Frontal cortex (tissue), 3 donors: ENCODE measurements at regions not wholly inside any gene's neighbourhood (a gene's known extent, or its start where the extent isn't known, plus 50 kb on each side); places are given as distances from the start of the nearest gene placed in this dataset.
"Not testable (repeated sequence)": the region's sequence is repeated elsewhere in the genome, so short reads cannot be mapped to it uniquely, and the experiment has no call there.

Source experiments
- DNase-seq, 2 donors: peaks; one replicate each; pipeline ENCODE4 v3.0.0; 2012; ENCODE audit warnings: low spot score in 2 of 2
- FAIRE-seq: peaks from 2 replicates; lab custom pipeline; 2012; peaks lifted over from hg19 to GRCh38; lab: Jason Lieb, UNC
- donor health status: control.
- donor health status: control.
- donor health status: control.

DNA sequence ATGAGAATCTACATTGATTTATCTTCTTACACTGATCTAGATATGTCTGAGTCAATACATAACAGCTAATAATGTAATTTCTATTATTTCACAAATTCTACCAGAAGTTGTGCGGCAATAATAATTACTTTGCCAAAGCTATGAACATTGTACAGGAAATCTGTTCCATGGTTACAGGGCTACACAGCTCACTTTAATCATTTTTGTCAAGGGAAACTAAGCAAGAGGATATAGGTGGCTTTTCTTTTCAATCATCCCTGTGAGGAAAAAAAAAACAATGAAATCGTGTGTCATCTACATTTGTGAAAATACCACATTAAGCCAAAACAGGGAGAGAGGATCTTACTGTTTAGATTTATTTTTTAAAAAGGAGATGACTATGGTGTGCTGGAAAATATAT lies 717.4 kb downstream of the NR2F1-AS1 start:
- DNase-seq: no peak
- FAIRE-seq: no peak

DNA sequence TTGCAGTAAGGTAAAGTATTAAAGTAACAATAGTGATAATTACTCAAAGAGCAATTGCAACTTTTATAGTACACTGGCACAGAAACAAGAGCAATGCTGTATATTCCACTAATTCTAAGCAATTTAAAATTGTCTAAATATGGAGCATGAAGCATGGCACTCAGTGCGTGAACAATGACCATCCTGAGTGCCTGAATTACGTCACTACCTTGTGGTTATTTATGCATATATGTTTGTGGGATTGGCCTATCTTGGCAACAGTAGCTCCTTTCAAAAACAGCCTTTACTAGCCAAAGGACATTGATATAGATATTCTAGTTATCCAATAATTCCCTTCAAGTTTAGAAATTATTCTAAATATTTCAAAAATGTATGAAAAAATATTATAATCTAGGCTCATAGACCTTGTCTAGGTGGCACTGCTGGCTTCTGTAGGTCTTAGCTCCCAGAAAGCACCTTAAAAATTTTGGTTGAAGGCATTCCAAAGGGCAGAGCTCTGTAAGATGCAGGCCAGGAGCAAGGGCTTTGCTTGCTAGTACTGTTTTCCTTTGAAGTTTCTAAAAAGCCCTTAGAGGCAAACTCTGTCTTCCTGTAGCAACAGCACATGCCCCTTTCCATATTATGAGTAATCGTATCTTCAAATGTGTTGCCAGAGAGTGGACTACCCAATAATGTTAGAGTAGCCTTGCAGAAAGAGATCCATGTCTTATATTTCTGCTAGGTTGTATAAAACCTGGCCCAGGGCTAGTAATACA lies 719.3 kb downstream of the NR2F1-AS1 start:
- no peak for FAIRE-seq
- DNase-seq: no peak

DNA sequence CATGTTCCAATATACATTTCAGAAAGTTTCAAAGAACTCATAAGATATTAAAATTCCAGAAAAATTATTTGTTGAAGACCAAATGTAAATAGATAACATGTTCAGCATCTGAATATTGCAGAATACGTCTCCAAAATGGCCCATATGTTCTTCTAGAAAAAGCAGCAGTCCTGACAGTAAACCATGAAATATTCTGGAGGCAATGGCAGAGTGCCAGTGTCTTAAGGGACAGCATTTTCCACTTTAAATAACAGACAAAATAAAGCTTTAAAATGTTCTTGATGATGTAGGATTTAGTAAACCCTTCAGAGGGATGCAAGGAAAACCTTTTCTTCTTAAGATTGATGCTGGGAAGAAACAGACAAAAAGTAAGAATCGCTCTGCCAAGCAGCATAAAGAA lies 721.0 kb downstream of the NR2F1-AS1 start:
- DNase-seq: no peak
- no peak for FAIRE-seq

DNA sequence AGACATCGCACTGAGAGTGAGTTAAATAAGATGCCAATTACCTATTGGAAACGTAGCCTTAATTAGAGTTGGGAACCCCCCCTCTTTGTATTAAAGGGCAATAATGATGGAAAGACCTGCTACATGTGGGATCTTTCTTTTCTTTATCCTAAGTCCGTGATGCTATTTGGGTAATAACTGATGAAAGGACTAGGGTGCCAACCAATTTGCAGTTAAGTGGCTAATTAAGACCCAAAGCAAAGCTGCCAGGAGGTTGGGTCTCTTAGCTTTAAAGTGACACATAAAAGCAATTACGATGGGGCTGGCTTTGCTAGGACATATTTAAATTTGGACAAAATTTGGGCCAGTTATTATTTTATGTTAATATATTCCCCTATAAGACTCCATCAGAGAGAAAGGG lies 728.8 kb downstream of the NR2F1-AS1 start:
- FAIRE-seq (no peak), DNase-seq (no peak)

DNA sequence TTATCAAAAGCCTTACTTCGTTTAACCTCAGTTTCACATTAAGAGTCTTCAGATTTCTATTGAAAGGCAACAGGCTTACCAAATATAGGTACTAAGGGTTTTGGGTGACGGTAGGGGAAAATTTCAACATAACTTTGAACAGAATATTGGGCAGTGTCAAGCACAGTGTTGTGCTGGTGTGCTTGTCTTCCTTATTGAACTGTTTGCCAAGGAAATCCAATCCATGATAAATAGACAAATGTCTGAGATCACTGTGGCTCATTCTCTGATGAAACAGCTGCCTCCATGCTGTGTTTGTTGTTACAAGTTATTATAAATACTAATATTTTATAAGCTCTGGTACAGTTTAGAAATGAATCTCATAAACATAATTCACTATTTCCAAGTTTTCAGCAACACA lies 730.1 kb downstream of the NR2F1-AS1 start:
- DNase-seq: no peak
- no peak for FAIRE-seq

DNA sequence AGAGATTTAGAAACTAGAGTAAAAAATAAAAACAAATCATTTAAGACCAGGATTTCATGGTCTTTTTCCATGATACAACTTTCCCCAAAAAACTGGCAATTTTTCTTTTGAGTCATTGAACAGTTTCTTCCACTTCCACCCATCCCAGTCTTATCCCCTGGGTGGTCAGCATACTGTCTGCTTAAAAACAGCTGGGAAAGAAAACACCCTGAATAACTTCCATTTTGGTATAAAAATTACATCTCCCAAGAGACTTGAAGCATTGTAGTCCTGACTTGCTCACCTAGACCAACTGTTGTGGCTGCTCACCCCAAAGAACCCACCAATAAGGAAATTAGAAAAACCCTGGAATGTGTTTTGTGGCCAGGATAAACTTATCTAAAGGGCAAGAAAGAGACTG lies 731.3 kb downstream of the NR2F1-AS1 start:
- FAIRE-seq: no peak

DNA sequence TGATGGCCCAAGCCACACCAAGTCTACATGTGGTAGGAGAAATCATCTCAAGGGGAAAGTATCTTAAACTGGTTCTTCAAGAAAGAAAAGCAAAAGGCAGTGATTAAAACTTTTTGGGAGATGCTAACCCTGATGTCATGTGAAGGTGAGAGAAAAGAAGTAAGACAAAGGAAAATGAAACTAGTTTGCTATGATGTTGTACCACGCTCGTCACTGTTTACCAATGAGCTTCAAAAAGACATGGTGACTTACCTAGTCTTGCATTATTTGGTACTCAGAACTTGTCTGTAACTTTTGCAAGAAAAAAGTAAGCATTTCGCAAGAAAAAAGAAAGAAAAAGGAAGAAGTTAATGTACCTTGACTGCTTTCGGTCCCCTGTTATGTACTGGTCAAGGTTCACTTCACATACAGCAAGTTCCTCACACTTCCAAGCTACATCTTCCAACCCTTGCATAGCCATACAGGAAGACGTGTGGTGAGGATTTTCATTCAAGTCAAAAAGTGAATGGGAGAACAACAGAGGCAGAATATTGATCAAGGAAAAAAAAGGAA lies 739.3 kb downstream of the NR2F1-AS1 start:
- no peak for DNase-seq
- no peak for FAIRE-seq

More for the DNA sequence above, 731.3 kb downstream of the NR2F1-AS1 start:
- no peak for DNase-seq

DNA sequence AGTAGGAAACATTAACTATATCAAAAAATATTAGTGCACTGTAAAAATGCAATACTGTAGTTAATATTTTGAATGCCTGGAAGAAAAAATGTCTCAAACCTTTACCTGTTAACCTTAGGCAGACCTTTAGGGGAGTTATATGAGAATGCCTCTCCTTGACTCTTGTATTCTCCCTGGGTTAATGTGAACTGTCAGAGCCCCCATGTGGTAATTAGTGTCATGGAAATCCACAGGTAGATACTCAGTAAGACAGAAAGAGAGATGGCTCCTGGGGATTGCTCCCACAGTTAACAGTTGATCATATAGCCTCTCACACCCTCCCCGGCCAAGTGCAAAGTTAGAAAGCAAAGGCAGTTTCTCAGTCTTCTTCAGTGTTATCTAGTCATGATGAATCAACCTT lies 742.8 kb downstream of the NR2F1-AS1 start:
- DNase-seq: no peak
- no peak for FAIRE-seq

DNA sequence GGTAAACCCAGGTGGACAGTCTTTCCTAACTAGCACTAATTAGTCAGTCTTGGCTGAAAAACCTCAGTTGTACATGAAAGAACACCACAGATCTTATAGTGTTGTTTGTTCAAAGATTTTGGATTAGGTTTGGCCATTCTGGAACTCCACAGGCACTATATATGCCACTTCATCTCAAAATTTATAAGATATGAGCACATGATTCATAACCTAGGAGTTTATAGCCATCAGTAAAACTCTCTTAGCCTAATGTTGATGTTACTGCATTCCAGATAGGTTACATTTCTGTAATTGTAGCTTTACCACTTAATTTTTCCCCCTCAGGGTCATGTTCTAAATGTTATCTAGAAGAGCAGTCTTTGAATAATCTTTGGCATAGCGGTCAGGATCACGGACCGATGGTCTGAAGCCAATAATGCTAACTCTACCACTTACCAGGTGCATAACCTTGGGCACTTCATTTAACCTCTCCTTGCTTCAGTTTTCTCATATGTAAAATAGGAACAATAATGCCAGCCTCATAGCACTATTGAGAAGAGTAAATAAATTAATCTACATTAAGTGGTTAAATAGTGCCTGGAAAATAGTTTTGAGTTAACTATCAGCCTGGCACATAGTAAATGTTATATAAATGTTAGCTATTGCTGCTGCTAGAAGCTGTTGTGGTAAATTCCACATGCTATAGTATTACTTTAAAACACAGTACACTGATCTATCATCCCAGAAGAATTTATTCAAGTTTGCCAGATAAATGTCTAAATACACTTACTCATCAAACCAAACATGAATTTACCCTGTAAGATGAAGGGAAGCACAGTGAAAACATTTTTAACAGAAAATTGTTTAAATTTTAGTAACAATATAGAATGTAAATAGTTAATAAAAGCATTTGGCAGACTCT lies 743.9 kb downstream of the NR2F1-AS1 start:
- no peak for DNase-seq
- FAIRE-seq: no peak

DNA sequence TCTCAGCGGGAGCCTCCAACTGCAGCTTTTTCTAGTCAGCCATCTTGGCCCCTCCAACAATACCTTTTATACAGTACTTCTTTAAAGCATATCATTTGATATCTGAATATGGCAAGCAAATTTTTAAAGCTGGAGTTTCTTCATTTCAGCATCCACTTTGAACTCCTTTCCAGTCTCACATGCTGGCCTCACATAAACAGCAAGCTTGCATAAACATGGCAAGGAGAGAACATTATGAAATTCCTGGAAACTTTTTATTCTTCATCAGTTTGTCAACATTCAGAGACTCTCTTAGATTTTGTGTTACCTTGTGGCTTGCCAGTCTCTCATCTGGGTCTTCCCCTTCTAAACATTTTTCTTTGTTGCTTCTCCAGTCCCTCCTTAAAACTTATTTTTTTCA lies 745.3 kb downstream of the NR2F1-AS1 start:
- DNase-seq (no peak), FAIRE-seq (no peak)

DNA sequence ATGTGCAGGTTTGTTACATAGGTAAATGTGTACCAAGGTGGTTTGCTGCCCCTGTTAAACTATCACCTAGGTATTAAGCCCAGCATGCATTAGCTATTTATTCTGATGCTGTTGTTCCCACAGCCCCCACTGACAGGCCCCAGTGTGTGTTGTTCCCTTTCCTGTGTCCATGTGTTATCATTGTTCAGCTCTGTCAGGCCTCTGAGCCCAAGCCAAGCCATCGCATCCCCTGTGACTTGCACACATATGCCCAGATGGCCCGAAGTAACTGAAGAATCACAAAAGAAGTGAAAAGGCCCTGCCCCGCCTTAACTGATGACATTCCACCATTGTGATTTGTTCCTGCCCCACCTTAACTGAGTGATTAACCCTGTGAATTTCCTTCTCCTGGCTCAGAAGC lies 757.5 kb downstream of the NR2F1-AS1 start:
- DNase-seq, FAIRE-seq: not testable (repeated sequence)

DNA sequence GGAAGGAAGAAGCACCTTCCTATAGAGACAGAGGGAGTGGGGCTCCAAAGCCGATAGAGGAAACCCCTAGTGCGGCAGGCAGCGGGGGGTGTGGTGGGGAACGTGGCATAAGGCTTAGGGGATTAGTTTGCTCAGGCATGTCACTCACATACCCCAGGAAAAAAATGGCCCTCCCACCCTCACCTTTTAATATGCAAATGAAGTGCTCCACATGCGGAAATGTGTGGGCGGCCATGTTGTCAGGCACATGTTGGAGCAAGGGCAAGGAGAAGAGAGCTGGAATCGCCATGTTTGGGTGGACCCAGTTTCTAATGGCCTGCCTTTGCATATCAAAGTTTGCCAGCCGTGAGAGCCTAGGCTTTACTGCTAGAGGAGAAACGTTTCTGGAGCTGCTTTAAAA lies 758.8 kb downstream of the NR2F1-AS1 start:
- no peak for DNase-seq
- no peak for FAIRE-seq

DNA sequence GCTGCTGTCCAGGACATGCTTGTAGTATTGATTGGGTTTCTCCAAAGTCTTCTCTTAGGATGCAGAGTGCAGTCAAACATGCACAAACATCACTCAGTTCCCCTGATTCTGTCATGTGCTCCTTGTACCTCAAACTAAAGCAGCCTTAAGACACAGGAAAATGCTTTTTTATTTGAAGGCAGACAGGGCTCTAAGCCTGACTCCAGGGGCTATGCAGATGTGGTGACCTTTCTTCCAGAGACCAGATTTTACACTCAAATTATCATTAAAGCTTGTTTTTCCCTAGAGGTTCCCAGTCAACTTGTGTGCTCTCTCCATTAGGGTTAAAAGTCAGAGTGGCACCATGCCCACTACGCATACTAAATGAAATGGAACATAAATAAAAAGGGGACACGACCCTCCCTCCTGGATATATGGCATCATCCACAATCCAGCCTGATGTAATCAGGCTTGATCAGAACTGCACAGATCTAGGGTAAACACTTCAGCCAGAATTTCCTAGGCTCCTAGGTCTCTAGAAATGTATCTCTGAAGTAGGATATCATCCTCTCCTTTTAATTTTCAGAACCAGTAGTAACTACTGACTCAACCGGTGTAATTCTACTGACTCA lies 771.1 kb downstream of the NR2F1-AS1 start:
- FAIRE-seq: no peak
- no peak for DNase-seq

DNA sequence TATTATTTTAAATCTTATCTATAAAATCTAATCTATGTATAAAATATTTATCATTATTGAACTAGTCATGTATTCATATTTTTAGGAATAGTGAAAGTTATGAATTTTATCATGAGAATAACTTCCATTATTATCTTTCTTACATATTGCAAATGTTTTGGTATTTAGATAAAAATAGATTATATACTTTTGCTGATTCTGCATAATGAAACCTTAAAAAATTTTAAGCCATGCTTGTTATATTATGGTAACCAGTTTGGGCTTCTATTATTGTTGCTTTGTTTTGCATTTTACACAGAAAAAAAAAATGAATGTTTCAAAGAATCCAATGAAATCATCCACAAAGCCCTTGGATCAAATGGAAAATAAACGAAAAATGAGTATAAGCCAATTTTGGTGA lies 772.5 kb downstream of the NR2F1-AS1 start:
- peak; percentile 52 for FAIRE-seq
- DNase-seq: no peak

DNA sequence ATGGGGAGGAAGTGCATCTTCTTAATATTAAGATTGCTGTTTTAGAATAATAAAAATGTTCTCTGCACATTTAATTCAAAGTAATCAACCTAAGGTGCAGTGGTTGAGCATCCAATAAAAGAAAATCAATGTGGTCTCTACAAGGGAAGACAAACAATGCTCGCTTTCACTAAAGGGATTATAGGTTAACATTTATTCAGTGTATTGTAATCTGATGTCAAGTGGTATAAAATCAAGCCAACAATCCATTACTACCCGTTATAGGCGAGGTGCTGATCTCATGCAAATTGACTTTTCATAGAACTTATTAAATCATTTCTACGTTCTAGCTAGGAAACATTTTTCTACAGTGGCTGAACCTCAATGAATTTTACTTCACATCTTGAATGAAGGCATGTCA lies 773.9 kb downstream of the NR2F1-AS1 start:
- DNase-seq (no peak), FAIRE-seq (no peak)

DNA sequence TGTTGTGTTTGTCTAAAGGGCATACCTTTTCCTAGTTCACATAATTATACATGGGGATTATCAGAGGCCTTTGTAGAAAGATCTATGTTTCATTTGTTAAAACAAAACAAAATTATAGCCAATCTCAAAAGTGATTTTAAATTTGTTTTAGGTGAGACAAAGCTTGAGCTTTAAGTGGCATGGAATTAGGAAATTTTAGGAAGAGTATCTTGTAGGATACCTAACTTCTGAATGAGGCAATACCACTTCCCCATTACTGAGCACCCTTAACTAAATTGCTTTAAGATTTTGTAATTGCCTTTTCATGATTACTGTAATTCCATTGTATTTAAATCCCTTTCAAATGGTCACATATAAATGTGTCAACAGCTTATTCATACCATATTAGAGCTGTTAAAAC lies 775.6 kb downstream of the NR2F1-AS1 start:
- FAIRE-seq (no peak), DNase-seq (no peak)

DNA sequence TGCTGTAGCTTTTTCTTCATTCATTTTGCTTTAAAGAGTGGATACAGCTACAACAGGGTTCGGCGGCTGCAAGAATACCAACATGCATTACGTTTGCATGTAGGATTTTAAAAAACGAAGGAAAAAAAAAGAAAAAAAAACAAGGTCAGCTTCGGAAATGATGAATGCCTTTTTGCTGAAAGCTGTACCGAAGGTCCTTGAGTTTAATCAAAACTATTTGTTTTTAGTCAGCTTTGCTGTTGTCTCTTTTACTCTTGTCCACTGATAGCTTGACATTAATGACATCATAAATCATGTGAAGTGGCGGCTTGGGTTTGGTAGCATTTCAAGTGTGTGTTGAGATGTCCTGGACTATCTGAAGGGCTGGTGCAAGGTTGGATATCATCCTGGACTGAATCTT lies 779.1 kb downstream of the NR2F1-AS1 start:
- DNase-seq (no peak), FAIRE-seq (no peak)

DNA sequence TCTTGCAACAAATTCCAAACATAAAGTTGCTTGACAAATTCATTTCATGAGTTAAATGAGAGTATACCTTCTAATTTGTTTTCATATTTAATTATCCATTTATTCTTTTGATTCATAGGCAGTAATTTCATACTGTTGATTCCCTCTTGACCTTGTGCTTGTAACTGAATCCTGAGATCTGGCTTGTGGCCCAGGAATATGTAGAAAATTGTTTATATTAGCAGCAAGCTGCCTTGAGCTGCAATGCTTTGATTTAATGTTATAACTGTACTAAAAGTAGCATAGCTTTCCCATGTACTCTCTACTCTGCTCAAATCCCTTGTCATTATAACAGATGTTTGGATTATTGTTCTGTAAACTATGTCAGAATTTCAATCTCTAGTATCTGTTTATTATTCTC lies 780.7 kb downstream of the NR2F1-AS1 start:
- DNase-seq (no peak), FAIRE-seq (no peak)

DNA sequence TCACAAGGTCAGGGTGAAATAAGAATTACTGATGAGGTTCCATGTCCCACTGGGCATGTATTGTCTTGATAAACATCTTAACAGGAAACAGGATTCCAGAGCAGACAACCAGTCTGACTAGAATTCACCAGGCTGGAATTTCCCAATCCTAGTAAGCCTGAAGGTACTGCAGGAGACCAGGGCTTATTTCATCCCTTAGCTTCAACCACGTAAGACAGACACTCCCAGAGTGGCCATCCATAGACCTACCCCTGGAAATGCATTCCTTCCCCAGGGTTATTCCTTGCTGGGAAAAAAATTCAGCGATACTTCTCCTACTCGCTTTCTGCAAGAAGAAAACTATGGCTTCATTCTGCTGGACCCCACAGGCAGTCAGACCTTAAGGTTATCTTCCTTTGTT lies 785.4 kb downstream of the NR2F1-AS1 start:
- FAIRE-seq (no peak), DNase-seq (no peak)

DNA sequence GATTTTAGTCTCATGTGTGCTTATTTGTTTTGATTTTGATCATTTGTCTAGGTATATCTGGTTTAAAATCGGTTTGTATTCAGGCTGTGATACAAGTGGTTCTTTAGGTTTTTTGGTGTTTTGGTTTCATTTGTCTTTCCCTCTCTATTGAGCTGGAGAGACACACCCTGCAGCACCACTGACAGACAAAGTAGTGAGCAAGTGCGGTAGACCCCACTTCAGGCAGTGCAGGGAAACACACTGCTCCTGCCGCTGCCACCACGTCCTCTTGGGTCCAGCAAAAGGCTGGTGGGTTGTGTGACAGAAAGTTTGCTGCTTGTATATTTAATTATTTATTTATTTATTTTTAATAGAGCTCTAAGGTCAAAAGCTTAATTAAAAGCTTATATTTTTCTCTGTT lies 801.0 kb downstream of the NR2F1-AS1 start:
- FAIRE-seq (no peak), DNase-seq (no peak)

DNA sequence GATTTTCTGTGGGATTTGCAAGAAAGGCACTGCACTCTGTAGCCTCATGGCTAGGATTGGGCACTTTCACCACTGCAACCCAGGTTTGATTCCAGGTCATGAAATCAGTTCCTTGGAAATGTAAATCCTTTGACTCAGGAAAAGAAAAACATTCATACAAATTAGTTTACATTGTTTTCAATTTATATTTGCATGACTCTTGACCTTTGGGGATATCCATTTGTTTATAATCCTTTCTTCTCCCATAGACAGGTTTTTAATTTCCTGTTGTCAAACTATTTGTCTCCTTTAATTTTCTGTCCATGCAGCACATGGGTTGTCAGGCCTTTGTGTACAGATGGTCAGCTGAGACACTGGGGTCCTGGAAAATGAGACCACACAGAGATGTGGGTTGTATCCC lies 801.5 kb downstream of the NR2F1-AS1 start:
- FAIRE-seq (no peak), DNase-seq (no peak)
